HG03378 (cell line): ENCODE measurements at regions not wholly inside any gene's neighbourhood (a gene's known extent, or its start where the extent isn't known, plus 50 kb on each side); places are given as distances from the start of the nearest gene placed in this dataset.
"Not testable (repeated sequence)": the region's sequence is repeated elsewhere in the genome, so short reads cannot be mapped to it uniquely, and the experiment has no call there.

Source experiments
- ATAC-seq: cut with Tn5 transposase; IDR thresholded peaks from one replicate; pipeline ENCODE4 v1.9.1; 2021; ENCODE audit warnings: mild to moderate bottlenecking, moderate library complexity; ENCODE audit not compliant: unreplicated experiment

DNA sequence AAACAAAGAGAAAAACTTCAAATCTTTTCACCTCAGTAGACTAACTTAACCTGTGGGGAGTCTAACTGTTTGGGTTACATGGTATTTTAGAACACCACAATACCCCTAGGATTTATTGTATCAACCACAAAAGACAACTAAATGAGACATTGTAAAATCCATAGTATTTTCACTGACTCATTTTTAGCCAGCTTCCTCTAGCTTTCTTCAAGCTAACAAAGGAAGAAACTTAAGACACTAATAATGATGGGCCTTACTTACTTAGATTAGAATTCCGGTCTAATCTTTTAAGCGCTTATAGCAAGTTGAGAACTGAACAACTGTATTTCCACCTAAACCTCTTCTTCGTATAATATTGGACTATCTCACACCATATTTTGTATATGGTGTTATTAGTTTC, 529.3 kb downstream of the DMRTA1 start:
- ATAC-seq, result no peak

DNA sequence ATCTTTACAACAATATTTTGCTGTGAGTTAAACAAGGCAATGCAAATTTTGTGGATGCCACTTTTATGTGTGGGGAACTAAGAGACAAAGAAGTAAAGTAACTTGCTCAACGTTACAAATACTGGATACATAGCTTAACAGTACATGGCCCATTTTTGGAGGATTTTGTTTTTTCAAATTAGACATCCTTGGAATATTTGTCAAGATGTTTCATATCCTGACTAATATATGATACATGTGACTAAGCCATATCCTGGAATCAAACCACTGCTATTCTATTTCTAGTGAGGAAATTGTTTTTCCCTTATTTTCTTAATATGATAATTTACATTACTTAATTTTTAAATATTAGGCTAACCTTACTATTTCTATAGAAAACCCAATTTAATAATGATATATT, 529.8 kb downstream of the DMRTA1 start:
- ATAC-seq, result no peak

DNA sequence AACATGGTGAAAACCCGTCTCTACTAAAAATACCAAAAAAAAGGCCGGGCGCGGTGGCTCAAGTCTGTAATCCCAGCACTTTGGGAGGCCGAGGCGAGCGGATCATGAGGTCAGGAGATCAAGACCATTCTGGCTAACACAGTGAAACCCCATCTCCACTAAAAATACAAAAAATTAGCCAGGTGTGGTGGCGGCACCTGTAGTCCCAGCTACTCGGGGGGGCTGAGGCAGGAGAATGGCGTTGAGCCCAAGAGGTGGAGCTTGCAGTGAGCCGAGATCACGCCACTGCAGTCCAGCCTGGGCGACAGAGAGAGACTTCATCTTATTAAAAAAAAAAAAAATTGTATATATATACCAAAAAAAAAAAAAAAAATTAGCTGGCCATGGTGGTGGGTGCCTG, 533.8 kb downstream of the DMRTA1 start:
- not testable (repeated sequence) for ATAC-seq

DNA sequence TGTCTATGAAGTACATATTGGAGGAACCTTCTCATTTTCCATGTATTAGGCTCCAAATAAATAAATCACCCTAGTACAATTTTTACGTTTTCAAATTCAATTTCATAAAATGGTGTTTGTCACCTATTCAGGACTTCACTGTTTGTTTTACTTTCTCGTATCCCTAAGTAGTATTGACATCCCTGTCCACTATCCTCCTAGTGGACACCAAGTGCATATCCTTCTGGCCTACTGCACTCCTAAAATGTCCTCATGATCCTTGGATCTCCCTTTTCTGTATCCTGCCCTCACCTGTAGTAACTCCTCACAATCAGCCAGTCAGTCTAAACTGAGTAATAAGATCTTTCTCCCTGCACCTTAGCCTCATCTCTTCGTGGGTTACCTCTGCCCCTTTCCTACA, 539.9 kb downstream of the DMRTA1 start:
- ATAC-seq, result no peak

DNA sequence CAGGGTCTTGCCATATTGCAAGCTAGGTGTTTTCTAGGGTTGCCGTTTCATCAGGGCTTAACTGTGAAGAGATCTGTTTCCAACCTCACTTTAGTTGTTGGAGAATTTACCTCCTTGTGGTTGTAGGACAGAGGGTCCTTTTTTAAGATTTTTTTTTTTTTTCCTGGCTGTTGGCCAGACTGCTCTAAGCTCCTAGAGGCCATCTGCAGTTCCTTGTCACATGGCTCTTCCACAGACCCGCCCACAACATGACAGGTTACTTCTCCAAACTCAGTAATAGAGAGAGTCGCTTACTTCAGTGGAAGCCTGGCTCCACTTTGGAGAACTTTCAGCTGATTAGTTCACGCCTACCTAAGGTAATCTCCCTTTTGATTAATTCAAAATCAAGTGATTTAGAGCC, 543.7 kb downstream of the DMRTA1 start:
- no peak for ATAC-seq

DNA sequence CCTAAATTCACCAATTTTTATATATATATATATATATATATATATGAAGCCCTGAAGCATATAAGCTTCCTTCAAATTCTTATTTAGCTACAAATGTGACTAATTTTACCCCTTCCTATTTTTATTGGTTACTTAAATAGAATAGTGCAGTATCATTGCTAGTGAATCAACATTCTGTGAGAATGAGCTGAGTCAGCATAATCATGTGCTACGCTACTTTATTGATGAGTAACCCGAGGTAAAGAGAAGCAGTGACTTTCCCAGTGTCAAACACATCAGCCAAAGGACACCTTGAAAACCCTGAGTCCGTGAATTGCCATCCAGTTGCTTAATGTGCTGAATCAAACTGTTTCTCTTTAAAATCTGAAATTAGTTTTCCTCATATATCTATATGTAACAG, 546.2 kb downstream of the DMRTA1 start:
- ATAC-seq, result no peak

DNA sequence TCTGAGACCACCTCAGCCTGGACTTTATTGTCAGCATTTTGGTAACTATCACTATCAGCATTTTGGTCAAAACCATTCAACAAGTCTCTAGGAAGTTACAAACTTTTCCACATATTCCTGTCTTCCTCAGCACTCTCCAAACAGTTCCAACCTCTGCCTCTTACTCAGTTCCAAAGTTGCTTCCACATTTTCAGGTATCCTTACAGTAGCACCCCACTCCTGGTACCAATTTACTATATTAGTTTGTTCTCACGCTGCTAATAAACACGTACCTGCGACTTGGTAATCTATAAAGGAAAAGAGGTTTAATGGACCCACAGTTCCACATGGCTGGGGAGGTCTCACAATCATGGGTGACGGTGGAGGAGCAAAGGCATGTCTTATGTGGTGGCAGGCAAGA, 551.3 kb downstream of the DMRTA1 start:
- no peak for ATAC-seq

DNA sequence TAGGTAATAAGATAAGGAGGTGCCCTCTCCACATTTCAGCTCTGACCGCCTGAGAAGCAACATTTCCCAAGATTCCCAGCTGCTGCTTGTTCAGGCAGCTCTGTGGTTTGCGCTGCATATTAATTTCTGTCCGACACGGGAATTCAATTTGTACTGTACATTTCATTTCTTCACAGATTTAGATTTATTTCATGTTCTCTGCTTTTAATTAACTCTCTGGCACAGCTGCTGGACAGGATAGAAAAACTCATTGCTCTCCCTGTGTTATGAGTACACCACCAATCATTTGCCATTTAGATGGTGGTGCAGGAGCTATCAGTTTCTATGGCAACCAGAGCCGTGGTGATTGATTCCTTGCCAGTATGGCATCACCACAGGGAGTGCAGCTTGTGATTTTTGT, 558.5 kb downstream of the DMRTA1 start:
- ATAC-seq, result no peak

DNA sequence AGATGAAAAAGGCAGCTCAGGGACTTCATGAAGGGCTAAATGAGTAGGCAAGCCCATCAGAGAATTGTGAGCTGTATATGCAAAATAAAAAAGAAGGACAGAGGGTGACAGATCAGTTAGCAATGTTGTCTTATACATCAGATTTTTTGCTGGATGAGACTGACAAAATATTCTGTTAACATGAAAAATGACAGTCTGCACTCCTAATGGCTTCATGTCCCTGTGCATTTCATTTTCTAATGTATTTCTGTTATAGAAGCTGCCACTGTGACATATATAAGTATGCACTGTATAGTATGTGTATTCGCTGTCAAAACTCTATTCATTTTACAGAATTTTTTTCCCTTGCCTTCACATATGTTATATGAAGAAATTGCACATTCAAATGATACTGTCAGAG, 559.5 kb downstream of the DMRTA1 start:
- no peak for ATAC-seq

DNA sequence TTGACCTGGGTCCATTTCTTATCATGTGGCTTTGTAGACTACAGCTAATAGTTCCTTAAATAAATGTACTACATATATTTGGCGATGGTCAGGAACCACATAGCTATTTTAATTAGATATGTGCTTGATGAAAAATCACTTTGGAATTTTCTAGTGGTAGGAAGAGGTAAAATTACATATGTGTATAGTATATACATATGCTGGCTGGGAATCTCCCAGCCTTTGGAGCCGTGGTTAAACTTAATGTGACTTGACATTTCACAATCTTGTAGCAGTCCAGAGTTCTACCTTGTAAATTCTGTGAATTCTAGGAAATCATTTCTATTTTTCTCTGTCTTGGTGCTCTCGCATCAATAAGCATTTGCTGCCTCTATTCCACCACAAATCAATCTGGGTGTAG, 565.0 kb downstream of the DMRTA1 start:
- ATAC-seq, result no peak

DNA sequence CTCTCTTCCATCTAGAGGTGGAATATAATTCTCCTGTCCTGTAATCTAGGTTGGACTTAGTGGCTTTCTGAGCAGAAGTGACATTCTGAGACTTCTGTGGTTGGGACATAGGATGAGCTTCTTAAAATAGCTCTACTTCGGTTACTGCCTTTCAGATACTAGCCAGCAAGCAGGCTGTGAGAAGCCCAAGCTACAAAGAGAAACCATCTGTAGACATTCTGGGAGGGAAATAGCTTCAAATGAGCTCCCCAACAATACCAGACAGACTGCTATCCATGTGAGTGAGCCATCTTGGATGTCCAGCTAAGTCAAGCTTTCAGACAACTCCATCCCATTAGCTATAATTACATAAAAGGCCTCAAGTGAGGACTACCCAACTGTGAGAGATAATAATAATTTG, 568.9 kb downstream of the DMRTA1 start:
- no peak for ATAC-seq

DNA sequence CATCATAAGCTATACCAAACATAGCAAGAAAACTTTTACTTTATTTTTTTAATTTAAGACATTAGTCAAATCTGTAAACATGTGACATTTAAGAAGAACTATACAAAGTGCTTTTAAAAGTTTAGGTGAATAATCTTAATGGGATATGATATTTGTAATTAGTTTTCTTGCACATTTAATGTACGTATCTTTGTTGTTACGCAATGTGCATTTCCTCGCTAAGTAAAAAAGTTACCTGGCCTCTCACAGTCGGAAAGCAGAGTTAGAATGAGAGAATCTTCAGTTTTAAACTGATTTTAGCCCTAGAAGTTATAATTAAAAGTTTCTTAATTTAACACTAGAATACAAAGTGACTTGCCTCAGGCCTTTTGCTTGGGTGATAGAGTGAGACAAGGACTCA, 589.8 kb downstream of the DMRTA1 start:
- no peak for ATAC-seq

DNA sequence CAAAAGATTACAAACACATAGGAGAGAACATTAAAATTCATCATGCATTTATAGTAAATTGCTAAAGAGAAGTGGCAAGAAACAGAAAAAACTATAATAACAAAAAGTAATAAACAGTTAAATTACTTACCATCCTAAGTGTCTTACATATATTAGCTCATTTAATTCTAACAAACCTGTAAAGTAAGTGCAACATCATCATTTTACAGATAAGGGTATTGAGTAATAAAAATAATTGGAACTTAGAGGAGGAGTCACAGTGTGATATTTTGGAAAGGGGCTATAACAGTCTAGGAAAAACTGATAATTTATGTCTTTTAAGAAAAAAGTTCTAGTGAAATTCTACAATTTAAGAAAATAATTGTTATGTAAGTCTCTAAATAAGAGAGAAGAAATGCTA, 592.8 kb downstream of the DMRTA1 start:
- ATAC-seq, result no peak

DNA sequence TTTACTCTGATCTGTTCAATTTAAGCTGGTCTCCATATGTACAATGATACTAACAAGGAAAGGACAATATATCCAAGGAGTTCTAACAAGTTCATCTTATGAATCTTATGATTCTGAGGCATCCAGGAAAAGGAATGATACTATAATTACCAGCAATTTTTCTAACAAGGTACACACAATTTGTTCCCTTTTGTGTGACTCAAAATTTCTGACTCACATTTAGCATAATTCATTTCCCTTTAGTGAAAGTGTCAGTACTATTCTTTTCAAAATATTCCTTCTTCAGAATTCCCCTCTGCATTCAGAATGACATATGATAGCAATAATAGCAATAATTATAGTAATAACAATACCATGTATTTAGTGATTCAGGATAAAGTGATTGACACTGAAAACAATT, 594.8 kb downstream of the DMRTA1 start:
- ATAC-seq, result no peak

DNA sequence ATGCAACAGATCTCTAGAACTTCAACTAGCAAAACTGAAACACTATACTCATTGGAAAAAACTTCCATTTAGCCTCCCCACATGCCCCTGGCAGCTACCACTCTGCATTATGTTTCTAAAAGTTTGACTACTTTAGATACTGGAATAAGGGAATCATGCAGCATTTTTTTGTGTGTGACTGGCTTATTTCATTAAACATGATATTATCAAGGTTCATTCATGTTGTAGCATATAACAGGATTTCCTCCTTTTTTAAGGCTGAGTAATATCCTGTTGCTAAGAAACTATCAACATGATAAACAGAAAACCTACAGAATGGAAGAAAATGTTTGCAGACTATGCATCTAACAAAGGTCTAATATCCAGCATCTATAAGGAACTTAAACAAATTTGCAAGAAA, 597.9 kb downstream of the DMRTA1 start:
- no peak for ATAC-seq

DNA sequence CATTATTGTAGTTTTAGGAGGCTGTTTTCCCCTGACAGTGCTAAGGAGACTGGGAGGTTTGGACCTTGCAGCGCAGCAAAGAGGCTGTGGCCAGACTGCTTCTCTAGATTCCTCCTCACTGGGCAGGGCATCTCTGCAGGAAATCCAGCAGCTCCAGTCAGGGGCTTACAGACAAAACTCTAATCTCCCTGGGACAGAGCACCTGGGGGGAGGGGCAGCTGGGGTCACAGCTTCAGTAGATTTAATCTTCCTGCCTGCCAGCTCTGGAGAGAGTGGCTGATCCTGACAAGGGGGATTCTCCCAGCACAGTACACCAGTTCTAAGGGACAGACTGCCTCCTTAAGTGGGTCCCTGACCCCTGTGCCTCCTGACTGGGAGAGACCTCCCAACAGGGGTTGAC, 599.4 kb downstream of the DMRTA1 start:
- not testable (repeated sequence) for ATAC-seq

DNA sequence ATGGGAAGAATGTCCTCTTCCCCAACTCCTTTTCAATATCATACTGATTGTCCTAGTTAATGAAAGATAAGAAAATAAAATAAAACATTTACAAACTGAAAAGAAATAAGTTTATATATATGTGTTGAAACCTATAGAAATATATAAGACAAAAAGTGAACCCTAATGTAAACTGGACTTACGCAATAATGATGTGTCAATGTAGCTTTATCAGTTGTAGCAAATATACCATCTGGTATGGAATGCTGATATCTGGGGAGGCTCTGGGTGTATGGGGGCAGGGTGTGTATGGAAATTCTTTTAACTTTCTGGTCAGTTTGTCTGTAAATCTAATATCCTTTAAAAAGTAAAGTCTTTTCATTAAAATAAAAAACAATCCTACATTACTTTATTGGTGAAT, 603.9 kb downstream of the DMRTA1 start:
- no peak for ATAC-seq

DNA sequence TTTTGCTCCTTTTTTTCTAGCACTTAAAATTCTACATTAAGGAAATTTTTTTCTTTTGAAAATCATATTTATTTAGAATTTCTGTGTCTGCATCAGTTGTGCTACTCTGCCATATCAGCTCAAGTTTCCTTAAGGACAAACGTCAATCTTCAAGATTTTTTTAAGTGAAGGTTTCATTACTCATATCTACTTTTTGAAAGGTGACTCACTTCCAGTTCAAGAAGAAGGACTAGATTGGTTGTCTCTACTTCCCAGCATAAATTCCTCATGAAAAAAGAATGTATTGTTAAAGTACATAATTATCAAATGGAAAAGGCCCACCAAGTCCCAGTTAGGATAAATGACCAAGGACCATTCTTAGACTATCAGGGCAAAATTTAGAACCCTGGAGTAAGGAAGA, 626.5 kb downstream of the DMRTA1 start:
- no peak for ATAC-seq

DNA sequence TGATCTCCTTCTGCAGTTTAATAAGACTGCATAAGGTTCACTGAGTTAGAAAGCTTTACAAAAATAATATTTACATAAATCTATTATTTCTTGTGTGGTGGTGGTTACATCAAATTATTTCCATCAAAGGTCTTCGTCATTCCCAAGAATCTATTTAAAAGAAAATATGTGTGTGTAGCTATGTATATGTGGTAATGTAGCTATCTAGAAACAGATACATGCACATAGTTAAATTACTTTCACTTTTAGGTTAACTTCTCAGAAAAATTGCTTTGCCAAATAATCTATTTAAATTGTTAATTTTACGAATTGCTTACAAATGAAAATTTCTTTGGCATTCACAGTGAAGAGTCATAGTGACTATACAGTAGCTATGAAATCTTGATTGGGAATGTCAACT, 633.2 kb downstream of the DMRTA1 start:
- no peak for ATAC-seq

DNA sequence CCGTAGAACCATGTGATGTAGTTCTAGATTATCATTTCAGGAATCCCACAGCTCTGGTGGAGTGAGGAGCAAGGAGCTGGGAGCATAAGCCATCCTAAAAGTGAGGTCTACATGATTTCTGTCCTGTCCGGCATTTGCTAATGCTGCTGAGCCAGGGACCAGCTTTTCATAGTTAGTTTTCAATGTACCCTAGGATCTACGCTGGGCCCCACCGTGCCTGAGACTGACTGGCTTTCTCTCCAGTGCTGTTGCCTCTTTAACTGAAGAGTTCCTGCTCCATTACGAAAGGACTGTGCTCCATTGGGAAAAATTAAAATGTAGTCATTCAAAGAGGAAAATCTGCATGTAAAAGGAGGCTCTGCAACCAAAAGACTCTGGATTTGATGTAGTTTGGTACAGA, 634.8 kb downstream of the DMRTA1 start:
- ATAC-seq, result no peak

DNA sequence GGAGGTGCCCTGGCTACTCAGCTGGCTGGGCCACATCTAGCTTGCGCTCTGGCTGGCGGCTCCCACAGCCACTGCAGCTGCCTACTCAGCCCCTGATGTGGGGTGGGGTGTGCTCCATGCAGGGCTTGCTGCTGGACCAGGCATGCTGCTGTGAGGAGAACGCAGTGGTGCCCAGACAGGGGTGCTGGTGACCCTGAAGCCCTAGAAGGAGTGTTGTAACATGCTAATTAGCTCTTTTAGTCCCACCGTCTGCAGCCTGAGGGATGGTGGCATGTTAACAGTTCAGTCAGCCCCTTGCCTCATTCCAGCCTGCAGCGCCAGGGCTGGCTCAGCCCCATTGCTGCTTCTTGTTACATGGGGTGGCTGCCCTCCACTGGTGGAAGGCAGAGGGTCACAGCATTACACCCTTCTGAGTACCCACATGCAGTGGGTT, 642.3 kb downstream of the DMRTA1 start:
- ATAC-seq, result no peak

DNA sequence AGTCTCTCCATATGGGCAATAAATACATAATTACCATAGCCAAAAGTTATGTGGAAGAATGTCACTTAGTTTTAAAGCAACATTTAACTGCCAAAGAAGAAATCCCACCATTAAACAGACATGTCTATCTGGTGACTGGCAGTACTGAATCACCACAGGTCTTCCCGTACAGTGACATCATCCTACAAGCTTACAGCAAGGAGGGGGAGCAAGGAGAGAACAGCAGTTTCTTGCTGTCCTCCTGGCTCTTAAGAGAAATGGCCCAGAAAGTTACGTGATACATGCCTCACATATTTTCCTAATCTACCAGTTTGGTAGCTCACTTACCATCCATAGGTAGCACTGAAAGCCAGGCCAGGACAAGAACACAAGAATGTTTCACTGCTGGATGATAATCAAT, 671.0 kb downstream of the DMRTA1 start:
- no peak for ATAC-seq

DNA sequence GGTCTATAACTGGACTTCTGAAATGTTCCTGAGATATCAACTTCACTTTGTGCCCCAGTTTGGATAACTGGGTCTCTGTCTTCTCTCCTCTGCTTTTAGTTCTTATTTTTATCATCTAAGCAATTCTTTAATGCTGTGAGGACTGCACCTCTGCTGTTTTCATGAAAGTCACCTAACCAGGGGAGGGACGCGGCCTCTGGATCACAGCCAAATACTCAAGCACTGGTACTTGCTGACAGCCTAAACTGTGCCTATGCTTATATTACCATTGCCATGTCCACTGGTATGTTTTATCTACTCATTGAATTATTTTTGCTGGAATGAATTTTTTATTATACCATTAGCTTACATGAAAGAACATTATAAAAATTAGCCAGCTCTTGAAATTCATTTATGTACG, 674.0 kb downstream of the DMRTA1 start:
- no peak for ATAC-seq

DNA sequence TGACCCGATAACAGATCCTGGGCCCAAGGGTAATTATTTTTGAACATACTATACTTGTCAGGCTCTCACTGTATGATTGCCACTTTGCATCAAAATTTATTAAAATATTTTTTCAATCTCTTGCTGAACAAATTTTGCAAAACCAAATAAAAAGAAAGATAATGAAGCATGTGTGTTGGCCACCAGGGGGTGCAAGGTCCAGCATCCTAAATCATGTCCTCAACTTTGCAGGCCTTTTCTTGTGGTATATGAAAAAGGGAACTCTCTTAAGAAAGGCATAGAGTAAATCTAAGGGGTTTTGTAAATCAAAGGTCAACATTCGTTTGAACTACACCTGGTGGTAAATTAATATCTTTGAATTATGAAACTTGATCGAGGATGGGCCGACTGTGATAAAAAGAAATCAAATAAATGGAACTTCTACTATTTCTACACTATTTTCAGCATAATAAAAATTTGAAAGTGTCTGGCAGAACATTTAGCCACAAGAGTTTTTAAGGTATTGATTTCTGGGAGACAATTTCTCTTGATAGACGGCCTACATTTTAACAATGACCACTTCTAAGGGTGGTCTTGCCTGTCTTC, 676.5 kb downstream of the DMRTA1 start:
- no peak for ATAC-seq
